H4 (cell line): ENCODE measurements at regions not wholly inside any gene's neighbourhood (a gene's known extent, or its start where the extent isn't known, plus 50 kb on each side); places are given as distances from the start of the nearest gene placed in this dataset.
"Not testable (repeated sequence)": the region's sequence is repeated elsewhere in the genome, so short reads cannot be mapped to it uniquely, and the experiment has no call there.

Experiments
- DNase-seq: peaks from one replicate; pipeline ENCODE4 v3.0.0-alpha.2; 2015; ENCODE audit warnings: low spot score

- not testable (repeated sequence) for DNase-seq
Measured at GRCh38 chr1:91207691-91208090, 185.9 kb upstream of the ZNF644 start.

DNA sequence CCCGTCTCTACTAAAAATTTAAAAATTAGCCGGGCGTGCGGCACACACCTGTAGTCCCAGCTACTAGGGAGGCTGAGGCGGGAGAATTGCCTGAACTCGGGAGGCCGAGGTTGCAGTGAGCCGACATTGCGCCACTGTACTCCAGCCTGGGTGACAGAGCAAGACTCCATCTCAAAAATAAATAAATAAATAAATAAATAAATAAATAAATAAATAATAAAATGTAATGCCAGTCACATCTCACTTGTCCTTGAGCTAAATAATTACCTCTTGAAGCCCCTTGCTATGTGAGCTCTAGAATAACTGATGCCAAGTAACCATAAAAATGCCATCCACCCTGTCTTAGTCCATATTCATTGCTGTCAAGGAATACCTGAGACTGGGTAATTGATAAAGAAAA, 182.3 kb upstream of the ZNF644 start:
- not testable (repeated sequence) for DNase-seq

- no peak for DNase-seq
Measured at GRCh38 chr1:91201694-91202093, 179.9 kb upstream of the ZNF644 start.

DNA sequence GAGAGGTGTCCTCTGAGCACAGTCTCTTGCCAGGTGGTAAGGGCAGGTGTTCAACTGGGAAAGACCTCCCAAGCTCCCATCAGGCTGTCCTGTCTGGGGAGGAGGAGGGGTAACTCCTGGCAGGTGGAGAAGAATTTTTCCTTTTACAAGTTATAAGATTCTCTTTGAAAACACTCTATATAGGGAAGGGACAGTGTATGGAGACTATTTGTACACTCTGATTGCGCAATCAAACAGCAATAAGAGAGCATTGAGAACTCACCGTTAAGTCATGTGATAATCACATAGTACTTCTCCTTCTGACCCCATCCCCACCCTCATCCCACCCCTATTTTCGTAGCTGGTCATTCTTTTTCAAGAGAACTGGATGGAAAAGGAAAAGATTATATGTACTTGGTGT, 179.3 kb upstream of the ZNF644 start:
- no peak for DNase-seq

GRCh38 chr1:91200675-91201074, 178.8 kb upstream of the ZNF644 start:
- no peak for DNase-seq

- DNase-seq = no peak
Measured at GRCh38 chr1:91199988-91200387, 178.2 kb upstream of the ZNF644 start.

GRCh38 chr1:91190996-91191395, 169.2 kb upstream of the ZNF644 start:
- DNase-seq = no peak

GRCh38 chr1:91189096-91189495, 167.3 kb upstream of the ZNF644 start:
- no peak for DNase-seq

DNA sequence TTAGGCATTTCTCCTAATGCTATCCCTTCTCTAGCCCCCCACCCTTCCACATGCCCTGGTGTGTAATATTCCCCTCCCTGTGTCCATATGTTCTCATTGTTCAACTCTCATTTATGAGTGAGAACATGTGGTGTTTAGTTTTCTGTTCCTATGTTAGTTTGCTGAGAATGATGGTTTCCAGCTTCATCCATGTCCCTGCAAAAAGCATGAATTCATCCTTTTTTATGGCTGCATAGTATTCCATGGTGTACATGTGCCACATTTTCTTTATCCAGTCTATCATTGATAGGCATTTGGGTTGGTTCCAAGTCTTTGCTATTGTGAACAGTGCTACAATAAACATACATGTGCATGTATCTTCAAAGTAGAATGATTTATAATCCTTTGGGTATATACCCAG, 161.0 kb upstream of the ZNF644 start:
- not testable (repeated sequence) for DNase-seq

DNA sequence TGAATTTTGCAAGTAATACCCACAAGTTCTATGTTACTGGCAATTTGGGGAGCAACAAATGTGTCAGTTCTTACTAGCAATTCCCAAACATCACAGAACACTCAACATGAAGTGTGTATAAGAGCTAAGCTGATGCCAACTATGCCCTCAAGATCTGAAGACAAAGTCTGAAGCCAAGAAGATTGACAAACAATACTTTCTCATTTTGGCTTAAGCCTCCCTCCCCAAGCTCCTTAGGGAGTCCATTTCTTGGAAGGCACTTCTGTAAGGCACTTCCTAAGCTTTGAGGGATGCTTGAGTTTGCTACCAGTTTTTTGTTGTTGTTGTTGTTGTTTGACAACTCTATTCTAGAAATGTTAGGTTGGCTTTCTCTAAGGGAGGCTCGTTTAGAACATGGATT, 154.4 kb upstream of the ZNF644 start:
- DNase-seq = no peak

- no peak for DNase-seq
Measured at GRCh38 chr1:91174734-91175133, 152.9 kb upstream of the ZNF644 start.

DNA sequence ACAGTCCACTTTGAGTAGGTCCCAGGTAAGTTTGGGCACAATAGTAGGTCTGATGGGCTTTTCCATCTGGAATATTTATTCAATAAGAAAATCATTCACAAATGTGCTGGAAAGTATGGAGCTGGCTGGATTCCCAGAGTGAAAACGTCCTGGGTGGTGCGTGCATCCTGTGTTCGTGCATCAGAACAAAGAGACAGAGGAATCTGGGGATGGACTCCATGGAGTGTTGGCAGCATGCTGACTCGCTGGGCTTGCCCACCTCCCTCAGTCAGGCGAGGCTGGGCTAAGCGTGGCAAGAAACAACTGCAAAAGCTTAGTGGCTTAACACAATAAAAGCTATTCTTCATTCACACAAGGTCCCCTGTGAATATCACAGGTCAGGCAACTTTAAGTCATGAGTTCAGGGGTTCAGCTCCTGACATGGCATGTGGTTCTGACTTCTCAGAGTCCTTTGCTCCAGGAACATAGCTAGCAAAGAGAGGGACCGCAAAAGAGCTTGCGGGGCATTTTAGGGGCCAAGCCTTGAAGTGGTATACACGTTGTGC, 151.6 kb upstream of the ZNF644 start:
- no peak for DNase-seq

DNA sequence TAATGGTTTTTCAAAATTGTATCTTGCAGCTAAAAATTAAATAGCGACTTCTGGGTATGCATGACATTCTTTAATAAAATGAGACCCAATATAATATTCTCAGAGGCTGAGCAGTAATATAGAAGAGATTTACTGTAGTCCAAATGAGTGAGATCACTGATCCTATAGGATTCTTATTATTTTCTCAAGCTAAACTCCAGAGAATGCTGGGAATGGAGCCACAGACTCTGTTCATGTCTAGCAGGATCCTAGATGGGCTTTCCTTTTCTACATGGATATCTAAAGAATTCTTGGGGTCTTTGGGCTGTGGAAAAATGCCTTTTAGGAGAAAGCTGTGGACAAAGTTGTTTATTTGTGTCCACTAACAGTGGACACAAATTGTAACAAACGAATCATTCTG, 150.7 kb upstream of the ZNF644 start:
- DNase-seq = no peak

- DNase-seq = no peak
Measured at GRCh38 chr1:91171898-91172297, 150.1 kb upstream of the ZNF644 start.

DNA sequence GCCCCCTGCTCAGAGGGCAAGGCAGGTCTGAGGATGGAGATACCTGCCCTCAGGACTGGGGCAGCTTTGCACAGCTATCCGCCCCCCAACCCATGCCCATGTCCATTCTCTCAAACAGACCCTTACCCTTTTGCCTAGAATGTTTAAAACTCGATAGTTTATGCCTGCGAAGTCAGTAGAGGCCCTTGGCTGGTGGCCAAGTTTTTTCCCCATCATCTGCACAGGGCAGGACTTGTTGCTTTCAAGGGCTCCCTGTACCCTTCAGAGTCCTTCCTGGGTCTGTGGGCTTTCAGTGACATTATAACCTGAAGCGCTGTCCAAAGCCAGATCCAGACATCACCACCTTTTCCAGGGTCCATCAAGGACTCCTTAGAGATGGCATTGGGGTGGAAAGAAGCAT, 148.7 kb upstream of the ZNF644 start:
- DNase-seq = no peak

DNA sequence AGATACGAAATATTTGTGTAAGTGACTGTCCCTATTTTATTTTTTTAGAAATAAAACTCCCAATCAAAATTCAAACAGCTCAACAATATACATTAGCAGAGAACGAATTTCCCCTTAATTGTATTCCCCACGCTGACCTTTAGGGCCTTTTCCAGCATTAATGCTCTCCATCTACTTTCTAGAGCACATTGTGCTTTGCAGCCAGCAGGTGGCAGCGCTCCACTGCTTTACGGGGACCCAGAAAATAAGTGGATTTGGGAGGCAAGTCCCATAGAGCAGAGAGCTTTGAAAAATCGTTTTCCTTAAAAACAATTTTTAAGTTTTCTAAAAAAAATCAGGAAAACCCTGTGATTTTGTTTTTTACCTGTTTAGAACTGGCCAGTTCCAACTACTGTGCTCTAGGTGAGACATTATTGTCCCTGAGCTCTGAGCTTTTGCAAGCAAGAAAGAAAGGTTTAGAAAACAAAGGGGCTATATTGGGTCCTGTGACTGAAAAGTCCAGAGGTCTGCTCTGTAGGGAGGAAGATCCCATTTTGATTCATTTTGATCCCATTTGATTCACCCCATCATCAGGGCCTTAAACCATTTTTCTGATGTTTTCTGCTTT, 144.4 kb upstream of the ZNF644 start:
- DNase-seq = peak; percentile 56

GRCh38 chr1:91165033-91165654, 143.3 kb upstream of the ZNF644 start:
- peak; percentile 56 for DNase-seq

DNA sequence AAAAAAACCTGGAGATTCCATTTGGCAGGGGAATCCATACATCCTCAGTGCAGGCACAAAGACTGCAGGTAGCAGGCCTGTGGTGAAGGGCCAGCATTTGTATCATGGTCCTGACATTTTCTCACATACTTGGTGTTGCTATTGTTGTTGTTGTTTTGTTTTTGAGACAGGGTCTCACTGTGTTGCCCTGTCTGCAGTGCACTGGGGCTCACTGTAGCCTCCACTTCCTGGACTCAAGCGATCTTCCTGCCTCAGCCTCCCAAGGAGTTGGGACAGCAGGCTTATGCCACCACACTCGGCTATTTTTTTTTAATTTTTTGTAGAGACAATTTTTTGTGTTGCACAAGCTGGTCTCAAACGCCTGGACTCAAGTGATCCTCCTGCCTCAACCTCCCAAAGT, 140.8 kb upstream of the ZNF644 start:
- DNase-seq = no peak

- no peak for DNase-seq
Measured at GRCh38 chr1:91161749-91162148, 139.9 kb upstream of the ZNF644 start.

- DNase-seq = no peak
Measured at GRCh38 chr1:91161166-91161565, 139.3 kb upstream of the ZNF644 start.

DNA sequence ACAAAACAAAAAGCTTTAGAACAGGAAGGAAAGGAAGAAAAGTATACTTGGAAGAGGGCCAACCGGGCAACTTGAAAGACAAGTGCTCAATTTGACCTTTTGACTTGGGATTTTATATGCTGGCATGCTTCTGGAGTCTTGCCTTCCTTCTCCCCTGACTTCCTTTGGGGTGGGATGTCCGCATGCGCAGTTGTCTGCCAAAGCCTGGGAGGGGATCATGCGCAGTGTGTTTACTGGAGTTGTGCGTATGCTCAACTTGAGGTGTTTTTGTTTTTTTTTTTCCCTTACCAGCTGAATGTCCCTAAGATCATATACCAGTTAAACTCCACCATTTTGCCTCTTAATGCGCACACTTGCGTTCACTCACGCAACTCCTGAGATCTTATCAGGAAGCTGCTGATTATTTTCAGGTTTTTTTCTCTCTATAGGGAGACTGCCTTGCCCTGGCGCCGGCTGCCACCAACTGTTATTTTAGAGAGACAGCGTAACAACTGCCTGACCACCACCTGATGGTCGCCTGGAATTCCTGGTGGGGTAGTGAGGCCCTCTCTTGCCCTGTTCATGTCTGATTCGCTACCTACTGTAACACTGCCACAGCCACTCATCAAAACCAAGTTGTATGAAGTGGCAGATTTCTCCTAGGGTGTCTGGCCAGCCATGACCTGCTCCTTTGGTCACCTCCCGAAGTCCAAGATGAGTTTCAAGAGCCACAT, 138.7 kb upstream of the ZNF644 start:
- DNase-seq = no peak

GRCh38 chr1:91153341-91153740, 131.5 kb upstream of the ZNF644 start:
- DNase-seq = no peak

DNA sequence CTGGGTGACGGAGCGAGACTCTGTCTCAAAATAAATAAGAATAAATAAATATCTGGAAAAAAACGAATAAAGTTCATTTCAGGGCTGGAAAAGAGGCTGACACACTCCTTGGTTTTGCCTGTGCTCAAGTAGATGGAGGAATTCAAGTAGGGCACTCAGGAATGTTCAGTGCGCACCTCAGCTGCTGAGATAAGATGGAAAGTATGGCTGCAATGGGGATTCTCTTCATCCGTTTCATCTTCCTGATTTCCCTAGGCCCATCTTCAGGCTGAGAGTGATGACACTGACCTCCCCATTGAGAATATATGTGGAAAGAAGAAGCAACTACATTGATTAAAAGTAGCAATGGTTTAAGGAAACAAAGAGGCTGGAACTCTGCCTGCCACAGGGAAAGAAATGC, 130.5 kb upstream of the ZNF644 start:
- no peak for DNase-seq
